GM12865 (cell line): ENCODE measurements at regions not wholly inside any gene's neighbourhood (a gene's known extent, or its start where the extent isn't known, plus 50 kb on each side); places are given as distances from the start of the nearest gene placed in this dataset.
"Not testable (repeated sequence)": the region's sequence is repeated elsewhere in the genome, so short reads cannot be mapped to it uniquely, and the experiment has no call there.

Experiments used
- DNase-seq: peaks from one replicate; pipeline ENCODE4 v3.0.0; 2010; ENCODE audit warnings: low read depth
- H3K4me3 ChIP-seq: 2 replicates; pipeline ENCODE4 v1.5.1; 2011; ENCODE audit warnings: mild to moderate bottlenecking, low read depth, low read length, control low read depth
- TF ChIP-seq, protein P1 (sequence below): IDR thresholded peaks from 2 replicates; pipeline ENCODE4 v1.5.1; 2011; ENCODE audit warnings: low read length, control low read depth, low read depth, inconsistent platforms; ENCODE audit not compliant: insufficient read depth; ENCODE audit errors: missing control alignments

DNA sequence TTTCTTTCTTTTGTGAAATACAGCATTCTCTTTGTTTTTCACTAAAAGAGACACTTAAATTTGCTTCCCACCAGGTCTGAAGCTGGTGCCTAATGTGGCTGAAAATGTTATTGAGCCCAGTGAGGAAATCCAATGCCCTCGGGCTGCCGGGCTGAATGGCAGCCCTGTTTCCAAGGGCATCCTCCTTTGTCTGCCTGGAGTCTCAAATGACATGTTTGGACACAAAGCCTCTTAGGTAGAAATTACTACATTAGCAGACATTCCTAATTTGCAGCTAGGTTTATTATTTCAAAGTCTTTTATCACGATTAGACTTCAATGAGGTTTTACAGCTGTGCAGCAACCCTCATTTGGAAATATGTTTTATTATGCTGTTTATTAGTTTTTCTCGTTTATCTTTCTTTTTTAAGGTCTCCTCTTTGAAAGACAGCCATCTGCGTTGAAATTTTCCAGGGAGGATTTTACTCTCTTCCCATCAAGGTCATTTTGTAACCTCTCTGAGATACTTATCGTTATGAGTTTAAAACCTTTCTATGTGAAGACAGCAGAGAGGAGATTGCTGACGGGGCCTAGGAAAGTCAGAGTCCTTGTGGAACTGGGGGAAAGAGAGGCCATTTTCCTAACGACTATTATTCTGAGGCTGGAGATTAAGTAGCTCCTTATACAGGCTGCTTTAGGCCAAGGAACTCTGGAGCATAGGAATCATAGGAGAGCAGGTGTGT is 59.0 kb upstream of the ZNF532 start:
- no peak overlapping the region for H3K4me3 ChIP-seq
- DNase-seq, result no peak
- TF ChIP-seq, protein P1, sequence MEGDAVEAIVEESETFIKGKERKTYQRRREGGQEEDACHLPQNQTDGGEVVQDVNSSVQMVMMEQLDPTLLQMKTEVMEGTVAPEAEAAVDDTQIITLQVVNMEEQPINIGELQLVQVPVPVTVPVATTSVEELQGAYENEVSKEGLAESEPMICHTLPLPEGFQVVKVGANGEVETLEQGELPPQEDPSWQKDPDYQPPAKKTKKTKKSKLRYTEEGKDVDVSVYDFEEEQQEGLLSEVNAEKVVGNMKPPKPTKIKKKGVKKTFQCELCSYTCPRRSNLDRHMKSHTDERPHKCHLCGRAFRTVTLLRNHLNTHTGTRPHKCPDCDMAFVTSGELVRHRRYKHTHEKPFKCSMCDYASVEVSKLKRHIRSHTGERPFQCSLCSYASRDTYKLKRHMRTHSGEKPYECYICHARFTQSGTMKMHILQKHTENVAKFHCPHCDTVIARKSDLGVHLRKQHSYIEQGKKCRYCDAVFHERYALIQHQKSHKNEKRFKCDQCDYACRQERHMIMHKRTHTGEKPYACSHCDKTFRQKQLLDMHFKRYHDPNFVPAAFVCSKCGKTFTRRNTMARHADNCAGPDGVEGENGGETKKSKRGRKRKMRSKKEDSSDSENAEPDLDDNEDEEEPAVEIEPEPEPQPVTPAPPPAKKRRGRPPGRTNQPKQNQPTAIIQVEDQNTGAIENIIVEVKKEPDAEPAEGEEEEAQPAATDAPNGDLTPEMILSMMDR, result no peak

DNA sequence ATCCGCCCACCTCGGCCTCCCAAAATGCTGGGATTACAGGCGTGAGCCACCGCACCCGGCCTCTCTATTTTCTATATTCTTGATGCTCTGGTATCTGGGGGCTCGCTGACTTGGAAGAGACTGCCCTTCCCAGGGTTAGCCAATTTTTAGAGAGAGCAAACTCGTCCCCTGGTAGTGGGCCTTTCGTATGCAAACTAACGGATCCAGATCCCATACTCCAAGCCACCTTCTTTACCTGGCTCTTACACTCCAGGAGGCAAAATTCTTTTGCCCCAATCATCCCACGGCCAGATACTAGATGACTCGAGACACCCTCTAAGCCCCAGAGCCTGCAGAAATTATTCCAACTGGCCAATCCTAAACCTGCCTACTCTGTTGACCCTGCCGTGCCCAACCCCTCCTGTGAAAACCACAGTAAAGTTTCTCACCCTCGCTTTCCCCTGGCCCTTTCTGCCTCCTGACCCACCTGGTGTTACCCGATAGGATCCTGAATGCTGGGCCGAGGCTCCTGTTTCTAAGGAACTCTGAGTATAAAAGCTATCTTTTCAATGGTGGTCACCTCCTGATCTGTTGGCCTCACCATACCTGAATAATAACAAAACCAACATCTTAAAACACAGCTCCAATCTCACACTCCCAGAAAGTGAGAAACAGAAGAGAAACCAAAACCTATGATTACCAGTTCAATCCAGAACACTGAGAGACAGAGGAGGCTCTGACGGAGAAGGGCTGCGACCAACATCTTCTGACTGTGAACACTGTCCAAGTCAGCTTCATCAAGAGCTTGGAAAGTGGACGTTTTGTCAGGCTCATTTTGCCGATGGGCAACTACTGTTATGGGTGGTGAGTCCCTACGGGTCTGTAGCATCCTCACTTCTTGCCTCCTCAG is 57.6 kb upstream of the ZNF532 start:
- TF ChIP-seq, protein P1, result no peak
- no peak overlapping the region for H3K4me3 ChIP-seq
- peak; percentile 71 for DNase-seq

GRCh38 chr18:58807766-58808165 is 56.9 kb upstream of the ZNF532 start:
- no peak overlapping the region for H3K4me3 ChIP-seq
- no peak for DNase-seq
- TF ChIP-seq, protein P1, result no peak

- no peak overlapping the region for H3K4me3 ChIP-seq
- TF ChIP-seq, protein P1, result no peak
- DNase-seq, result no peak
Observed at GRCh38 chr18:58808349-58808748, 56.3 kb upstream of the ZNF532 start.

DNA sequence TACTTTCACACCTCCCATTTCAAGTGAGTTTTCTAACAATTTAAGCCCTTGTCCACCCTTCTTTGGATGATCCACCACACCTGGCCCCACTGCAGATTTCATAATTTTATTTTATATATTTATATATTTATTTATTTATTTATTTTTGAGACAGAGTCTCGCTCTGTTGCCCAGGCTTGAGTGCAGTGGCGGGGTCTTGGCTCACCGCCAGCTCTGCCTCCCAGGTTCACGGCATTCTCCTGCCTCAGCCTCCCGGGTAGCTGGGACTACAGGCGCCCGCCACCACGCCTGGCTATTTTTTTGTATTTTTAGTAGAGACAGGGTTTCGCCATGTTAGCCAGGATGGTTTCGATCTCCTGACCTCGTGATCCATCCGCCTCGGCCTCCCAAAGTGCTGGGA is 52.8 kb upstream of the ZNF532 start:
- DNase-seq, H3K4me3 ChIP-seq: not testable (repeated sequence)

DNA sequence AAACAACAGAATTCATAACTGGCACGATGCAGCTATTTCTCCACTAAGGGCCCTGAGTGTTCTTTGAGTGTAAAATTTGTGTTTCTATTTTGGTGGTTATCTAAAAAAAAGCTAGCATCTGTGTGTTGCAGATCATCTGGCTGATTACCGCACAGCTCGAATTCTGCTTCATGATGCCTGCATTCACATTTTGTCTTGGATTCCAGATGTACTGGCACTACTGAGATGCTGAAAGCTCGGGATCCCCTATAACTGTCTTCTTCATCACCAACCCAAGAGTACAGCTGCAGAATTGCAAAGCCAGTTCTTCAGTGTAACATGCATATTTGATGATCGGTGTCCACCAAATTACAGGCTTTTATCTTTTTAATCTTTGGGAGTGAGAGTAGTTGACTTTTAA is 51.6 kb upstream of the ZNF532 start:
- no peak overlapping the region for H3K4me3 ChIP-seq
- no peak for DNase-seq
- TF ChIP-seq, protein P1, result no peak

DNA sequence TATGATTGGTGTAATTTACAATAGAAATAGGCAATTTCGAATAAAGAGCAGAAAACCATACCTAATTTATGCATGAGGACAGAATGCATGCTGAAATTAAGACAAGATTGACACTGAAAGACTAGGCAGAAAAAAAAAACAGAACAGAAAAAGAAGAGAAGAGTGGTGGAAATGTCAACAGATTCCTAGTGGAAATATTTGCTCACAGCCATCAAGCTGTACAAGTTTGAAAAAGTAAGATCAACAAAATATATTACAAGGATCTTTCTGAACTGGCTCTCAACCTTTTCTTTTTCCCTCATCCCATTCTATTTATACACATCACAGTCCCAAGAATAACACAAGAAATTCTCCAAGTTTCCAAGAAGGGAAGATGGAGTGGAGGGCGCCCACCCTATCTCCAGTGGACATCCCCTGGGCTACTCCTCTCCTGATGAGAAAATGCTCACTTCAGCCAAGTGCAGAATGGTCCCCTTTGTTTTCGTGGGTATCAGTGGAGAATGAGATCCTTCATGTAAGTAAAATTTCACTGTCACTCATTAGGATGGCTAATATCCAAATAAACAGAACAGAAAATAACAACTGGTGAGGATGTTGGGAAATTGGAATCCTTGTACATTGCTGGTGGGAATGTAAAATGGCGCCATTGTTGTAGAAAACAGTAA is 51.0 kb upstream of the ZNF532 start:
- DNase-seq, result no peak
- TF ChIP-seq, protein P1, result no peak
- no peak overlapping the region for H3K4me3 ChIP-seq
